GM18517 (cell line): ENCODE measurements at regions not wholly inside any gene's neighbourhood (a gene's known extent, or its start where the extent isn't known, plus 50 kb on each side); places are given as distances from the start of the nearest gene placed in this dataset.
"Not testable (repeated sequence)": the region's sequence is repeated elsewhere in the genome, so short reads cannot be mapped to it uniquely, and the experiment has no call there.

Experiments
- ATAC-seq: cut with Tn5 transposase; IDR thresholded peaks from one replicate; pipeline ENCODE4 v1.9.1; 2021; ENCODE audit warnings: mild to moderate bottlenecking, moderate library complexity; ENCODE audit not compliant: unreplicated experiment

DNA sequence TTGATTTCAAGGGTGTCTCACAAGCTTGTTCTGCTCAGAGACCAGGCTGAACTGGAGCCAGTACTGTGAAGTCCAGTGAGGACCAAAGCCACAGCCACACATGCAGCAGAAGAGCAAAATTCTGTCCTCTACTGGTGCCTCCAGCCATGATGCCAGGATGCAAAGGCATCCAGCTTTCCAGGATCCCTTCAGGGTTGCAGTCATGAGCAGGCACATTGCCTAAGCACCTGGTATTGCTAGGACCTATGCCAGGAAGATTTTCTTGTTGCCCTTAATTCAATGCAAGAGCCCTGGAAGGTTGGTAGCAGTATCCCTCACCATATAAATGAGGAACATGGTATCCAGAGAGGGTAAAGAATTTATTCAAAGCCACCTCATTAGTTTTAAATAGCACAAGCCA lies 78.9 kb upstream of the CYRIA start:
- ATAC-seq: no peak

DNA sequence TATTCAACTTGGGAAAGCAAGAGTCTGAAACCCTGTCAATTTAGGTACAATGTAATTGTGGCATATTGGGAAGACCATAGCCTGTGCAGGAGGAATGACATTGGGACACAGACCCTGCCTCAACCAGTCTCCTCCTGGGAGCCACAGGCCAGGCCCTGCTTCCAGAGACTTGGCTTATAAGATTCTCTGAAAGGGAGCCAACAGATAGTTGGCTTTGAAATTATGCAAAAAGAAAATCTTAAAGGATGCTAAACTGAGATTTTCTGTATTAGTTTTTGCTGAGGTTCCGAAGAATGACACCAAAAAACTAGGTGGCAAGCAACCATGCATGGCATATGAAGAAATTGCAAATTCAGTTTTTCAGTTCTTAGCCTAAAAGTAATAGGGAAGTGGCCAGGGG lies 76.4 kb upstream of the CYRIA start:
- ATAC-seq: no peak

DNA sequence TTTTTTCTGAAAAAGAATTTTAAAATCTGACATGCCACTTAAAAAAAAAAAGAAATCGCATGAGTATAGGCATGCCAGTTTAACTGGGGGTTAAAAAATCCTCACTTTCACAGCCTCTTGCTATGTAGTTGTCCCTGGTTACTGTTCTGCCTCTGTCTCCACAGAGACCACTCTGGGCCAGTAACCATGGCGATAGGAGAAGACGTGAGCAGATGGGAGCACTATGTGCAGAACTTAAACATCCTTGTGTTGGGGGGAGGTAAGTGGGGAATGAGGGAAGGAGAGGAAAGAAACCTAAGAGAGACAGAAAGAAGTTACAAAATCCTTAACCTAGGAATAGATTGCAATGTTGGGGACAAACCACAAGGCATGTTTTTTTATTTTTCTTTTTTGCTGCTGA lies 75.9 kb upstream of the CYRIA start:
- no peak for ATAC-seq

DNA sequence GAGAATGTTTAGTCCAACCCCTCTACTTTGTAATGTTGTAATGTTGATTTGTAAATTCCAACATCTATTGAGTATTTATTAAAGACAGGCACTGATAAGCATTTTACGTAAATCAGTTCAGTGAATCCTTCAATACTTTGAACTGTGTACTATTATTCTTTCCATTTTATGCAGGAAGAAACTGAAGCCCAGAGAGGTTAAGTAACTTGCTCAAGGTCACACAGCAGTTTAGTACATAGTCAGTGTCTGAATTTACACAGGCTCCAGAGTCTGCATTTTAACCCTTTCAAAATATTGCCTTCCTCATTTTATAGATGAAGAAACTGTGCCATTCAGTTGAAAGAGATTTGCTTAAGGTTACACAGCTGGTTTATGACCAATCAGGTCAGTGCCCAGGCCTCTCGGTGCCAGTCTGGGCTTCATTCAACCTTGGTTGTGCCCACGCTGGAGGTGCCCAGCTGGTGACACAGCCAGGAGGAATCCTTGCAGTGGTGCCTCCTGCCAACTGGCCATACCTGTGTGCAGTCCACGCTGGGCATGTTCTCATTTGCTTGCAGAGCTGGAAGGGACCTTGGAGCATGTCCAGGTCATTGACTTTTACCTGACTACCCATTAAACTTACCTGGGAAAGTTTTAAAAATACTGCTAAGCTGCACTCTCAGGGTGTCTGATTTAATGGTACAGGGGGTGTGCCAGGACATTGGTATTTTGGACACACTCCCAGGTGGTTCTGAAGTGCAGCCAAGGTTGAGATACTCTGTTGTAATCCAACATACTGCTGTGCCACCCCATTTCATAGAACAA lies 74.3 kb upstream of the CYRIA start:
- ATAC-seq: no peak

DNA sequence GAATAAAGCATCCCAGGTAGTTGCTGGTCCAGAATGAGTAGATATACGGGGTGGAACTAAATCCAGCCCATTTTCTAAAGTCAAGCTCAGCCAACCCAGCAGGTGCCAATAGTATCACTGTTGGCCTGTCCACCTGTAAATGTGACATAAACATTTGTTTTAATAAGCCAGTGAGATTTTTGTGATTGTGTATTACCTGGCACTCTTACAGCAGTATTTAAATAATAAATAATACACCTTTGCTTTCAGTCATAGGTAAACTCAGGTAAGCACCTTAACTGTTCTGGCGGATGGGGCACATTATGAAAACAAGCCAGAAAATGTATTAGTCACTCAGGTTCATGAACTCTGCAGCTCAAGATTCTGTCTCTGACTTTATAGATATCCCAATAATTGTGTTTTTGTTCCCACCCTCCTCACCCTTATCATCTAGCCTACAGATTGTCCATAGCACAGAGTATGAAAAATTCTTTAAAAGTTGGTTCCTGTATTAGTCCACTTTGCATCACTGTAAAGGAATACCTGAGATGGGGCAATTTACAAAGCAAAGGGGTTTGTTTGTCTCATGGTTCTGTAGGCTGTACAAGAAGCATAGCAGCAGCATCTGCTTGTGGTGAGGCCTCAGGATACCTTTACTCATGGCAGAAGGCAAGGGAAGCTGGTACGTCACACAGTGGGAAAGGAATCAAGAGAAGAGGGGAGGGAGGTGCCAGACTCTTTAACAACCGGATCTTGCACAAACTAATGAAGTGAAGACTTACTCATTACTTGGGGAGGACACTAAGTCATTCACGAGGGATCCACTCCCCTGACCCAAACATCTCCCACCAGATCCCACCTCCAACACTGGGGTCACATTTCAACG lies 73.0 kb upstream of the CYRIA start:
- no peak for ATAC-seq

DNA sequence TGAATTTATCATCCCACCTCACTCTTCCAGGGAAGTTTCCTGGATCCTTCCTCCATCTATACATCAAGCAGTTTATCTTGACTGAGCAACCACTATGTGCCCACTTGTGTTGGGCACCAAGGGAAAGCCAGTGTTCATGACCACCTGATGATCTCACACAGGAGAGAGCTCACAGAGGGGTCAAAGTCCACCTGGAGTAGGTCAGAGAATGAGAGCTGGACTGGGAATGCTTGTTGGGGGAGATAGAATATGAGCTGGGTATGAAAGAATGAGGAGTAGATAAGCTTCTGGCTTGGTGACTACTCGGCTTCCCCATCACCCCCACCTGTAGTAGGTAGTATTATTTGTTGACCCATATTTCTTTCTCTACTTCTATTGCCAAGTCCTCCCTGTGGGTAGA lies 72.2 kb upstream of the CYRIA start:
- no peak for ATAC-seq

DNA sequence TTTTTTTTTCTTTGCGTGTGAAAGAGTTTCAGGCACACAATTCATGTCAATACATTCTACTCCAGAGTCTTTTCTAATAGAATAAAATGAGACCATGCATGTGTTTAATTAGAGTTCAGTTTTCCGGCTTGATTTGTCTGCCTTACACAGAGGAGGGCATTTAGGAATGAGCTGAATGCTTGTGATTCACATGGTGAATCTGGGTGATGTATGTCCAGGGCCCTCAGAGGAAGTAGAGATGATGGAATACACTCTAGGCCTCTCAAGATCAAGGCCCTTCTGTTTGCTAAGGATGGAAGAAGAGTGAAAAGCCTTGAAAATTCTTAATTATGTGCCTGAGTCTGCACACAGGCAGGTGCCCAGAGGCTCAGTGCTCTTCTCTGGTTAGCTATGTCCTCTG lies 71.0 kb upstream of the CYRIA start:
- ATAC-seq: no peak

DNA sequence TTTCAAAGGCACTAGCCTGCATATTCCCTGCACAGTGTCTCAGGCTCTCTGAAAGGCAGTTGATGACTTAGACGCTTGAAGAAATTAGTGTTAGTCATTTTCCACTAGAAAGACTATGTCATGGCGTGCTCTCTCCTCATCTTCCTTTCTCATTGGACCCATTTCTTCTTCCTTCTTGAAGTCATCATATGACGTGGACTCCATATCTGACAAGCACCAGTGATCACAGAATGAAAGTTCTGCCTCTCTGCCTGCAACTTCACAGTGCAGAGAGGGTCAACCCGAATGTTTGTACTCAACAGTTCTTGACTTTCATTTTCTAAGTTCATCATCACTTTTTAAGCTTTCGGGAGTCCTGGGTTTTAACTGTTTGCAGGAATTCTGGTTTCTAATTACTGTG lies 63.7 kb upstream of the CYRIA start:
- ATAC-seq: peak; percentile 49

DNA sequence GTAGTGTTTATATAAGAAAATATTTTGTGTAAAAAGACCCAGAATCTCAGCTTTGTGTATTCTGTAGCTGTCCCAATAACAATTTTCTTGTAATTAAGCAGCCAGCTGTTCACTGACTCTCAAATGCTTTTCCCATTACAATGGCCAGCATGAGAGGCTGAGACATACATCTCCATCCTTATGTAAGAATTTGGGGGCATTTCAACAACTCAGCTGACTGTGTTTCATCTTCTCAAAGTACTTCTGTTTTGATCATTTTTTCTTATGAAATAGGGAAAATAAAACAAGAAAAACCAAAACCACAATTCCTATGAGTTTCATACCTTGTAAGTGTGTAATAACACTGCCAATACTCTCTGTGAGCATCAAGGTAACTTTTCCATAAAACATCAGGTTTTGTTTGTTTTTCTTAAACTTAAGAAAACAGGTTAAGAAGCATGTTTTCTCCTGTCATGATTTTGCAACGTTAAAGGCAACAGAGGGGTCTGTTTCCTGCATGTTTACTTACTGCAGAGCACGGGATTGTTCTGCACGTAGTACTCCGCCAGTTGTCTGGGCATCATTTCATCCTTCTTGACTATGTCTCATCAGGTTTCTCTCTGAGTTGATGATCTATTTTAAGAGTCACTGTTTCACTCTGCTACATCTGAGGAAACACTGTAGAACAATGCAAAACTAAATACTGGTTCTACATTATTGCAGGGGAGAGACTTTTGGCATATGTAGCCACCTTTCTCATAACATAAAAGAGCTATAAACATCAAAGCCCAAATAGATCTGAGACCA lies 62.9 kb upstream of the CYRIA start:
- ATAC-seq: no peak

DNA sequence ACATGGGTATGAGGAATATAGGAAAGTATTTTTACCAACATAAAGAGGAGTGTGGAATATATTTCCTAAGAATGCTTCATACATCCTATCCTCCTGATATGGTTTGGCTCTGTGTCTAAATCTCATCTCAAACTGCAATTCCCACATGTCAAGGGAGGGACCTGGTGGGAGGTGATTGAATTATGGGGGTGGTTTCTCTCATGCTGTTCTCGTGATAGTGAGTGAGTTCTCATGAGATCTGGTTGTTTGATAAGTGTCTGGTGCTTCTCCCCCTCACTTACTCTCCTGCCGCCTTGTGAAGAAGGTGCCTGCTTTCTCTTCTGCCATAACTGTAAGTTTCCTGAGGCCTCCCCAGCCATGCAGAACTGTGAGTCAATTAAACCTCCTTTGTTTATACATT lies 62.2 kb upstream of the CYRIA start:
- ATAC-seq: not testable (repeated sequence)

DNA sequence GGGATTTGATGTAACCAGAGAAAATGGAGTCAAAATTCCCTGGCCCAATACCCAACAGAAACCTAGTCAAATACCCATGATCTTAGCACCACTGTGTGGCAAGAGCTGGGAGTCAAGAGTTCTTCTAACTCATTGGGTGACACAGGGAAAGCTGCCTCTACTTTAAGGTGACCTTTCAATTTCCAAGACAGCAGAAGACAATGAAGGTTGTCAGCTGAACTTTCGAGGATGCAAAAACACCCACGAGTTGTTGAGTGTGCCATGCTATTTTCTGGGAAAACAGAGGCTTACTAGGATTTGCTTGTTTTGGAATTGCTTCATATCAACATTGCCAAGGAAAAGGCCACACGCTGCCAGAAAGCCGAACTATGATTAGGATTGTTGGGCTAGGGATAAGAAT lies 61.6 kb upstream of the CYRIA start:
- ATAC-seq: no peak

DNA sequence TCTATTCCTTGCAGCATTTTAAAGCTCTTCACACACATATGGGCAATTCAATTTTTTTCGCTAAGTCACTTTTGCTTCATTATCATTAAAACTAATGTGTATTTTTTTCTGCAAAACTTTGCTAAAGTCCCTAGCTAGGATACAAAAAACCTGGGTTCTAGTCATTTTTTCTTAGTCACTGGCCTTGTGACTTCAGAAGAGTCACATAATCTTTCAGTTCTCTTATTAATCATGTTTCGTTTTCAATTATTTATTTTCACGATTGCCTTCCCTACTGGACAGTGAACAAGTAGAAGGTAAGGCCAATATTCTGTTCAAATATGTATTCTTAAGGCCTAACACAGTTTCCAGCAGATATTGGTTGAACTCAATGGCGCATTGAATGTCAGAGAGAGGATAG lies 60.9 kb upstream of the CYRIA start:
- no peak for ATAC-seq

DNA sequence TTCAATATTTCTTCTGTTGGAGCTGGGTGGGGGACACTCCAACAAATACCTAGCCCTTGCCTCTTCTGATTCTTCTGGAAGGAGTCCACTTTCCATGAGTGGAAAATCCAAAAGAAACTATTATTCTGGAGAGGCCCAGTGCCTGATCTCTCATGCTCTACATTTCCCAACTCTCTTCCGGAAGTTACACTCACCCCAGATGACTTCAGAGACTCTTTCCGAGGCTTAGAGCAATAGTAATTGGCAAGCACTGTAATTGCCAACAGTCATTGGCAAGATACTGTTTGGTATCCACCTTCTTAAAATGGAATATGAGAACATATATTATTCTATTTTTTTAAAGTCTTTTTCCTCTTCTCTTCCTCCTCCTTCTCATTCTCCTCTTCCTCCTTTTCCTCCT lies 60.5 kb upstream of the CYRIA start:
- ATAC-seq: no peak

DNA sequence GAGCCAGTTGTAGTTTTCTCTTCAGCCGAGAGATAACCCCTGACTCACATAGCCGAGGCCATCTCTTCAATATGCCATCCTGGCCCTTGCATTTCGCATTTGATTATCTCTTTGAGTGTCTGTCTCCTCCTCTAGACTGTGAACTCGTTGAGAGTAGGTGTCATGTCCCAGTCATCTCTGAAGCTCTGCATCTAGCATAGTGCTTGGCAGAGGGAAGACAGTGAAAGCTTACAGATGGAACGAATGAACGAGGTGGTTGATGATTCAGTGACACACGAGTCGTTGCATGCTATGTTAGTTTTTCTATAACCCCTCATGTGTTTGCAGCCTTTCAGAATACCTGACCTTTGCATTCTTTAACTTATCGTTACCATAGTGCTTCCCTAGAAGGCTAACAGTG lies 59.9 kb upstream of the CYRIA start:
- no peak for ATAC-seq

DNA sequence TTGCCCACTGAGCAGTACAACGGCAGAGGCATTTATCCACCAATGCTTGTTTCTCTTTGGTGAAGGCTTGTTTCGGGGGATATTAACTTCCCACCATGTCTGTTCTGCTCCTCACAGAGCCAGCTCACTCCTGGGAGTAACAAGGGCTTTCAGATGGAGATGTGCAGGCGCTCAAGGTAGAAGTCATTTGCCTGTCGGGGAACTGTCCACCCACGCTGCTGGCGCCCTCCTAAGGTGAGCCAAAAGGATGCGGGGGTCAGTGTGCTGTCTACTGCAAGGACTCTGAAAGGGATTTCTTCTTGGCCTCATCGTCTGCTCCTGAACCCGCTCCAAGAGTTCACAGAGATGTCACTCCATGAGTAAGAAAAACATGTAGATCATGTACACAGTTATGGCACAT lies 57.0 kb upstream of the CYRIA start:
- no peak for ATAC-seq

DNA sequence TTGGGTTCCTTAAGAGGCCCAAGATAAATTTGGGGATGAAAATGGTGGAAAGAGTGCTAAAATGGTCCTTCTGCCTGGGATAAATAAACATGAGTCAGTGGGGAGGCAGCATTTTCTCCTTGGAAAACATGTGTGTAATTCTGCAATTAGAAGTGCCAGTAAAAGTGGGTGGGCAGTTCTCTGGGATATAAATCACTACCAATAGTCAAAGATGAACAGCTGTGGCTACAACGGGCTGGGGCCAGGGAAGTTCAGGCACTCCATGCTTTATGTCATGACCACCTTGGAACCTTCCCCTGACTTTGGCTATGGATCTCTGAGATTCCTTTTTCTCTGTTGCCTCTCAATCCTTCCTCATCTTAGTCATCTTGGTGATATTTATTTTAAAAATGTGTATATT lies 56.5 kb upstream of the CYRIA start:
- no peak for ATAC-seq

DNA sequence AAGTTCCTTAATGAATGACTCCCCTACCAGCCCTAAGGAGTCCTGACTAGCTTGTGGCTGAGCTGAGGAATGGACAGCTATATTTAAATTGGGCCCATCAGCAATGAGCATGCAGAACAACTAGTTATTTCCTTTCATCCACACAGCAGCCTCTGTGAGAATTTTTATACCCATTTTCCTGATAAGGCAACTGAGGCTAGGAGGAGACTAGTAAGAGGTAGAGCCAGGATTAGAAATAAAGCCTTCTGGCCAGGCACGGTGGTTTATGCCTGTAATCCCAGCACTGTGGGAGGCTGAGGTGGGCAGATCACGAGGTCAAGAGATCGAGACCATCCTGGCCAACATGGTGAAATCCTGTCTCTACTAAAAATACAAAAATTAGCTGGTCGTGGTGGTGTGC lies 55.9 kb upstream of the CYRIA start:
- ATAC-seq: not testable (repeated sequence)

DNA sequence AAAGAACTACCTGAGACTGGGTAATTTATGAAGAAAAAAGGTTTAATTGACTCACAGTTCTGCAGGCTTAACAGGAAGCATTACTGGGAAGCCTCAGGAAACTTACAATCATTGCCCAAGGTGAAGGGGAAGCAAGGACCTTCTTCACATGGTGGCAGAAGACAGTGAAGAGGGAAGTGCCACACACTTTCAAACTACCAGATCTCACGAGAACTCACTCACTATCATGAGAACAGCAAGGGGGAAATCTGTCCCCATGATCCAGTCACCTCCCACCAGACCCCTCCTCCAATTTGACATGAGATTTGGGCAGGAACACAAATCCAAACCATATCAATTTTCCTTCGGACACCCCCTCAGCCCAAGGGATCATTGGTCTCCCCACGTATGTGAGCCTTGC lies 55.1 kb upstream of the CYRIA start:
- ATAC-seq: not testable (repeated sequence)

DNA sequence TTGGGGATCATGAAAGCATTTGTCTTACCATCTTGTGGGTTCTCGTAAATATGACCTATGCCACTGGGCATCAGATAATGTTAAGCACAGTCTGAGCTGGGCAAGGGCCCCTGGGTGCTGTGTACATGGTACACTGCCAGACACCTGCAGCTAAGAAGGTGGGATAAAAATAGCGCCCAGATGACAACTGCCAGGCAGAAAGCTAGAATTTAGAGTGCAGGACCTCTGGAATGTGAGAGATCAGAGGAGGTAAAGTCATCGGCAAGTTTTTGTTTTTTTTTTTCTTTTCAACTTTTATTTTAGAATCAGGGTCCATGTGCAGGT lies 53.8 kb upstream of the CYRIA start:
- no peak for ATAC-seq

DNA sequence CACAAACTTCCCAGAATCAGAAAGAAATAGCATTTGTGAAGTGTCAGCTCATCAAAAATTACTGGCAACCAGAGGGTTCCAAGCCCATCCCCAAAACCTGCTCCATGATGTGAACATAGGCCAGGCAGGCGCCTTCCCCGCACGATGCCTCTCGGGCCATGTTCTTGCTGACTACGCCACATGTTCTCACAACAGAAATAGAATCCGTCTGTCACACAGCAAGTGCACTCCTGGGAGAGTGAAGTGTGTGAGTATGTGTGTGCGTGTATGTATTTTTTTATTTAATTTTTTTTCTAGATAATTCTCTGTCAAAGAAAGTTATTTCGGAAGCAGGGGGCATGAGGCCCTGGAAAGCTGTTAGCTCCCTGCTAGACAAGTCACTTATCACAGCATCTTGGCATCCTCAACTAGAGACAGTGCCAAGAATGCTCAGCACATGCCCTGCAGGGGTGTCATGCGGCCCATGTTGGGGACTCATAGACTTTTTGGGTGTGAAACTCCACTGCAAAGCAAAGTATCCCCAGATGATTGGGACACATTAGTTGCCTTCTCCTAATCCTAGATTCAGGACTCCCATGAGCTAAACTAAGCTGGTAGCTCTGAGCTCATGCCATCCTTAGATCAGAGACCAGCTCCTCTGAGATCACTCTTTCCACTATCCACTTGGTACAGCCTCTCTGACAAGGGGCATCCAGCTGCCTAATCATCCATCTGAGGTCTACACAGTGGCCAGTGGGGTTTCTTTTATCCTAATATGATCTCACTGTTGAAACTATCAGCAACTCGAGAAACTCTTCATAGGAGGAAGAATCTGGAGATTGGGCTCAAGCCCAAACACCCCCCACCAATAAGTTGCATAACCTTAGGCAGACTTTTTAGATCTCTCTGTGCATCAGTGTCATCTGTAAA lies 53.2 kb upstream of the CYRIA start:
- ATAC-seq: no peak

DNA sequence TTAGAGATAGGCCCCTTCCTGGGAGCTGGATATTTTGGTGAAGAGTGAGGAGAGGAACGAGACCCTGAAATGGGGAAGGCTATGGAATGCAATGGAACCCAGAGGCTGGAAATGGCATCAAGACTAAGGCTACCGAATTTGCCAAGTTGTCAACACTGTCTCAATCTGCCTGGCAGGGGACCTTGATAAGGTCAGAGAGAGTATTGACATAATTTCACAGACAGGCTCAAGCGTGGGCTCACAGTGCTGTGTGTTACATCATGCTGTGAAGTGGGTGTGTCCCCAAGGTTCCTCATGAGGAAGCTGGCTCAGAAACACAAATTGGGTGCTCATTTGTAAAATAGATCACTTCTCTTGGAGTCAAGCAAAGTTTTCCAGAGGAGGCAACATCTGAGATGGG lies 51.8 kb upstream of the CYRIA start:
- no peak for ATAC-seq
